ENCODE measurements at regions not wholly inside any gene's neighbourhood (a gene's known extent, or its start where the extent isn't known, plus 50 kb on each side); places are given as distances from the start of the nearest gene placed in this dataset.
"Not testable (repeated sequence)": the region's sequence is repeated elsewhere in the genome, so short reads cannot be mapped to it uniquely, and the experiment has no call there.

GRCh38 chr4:67412153-67412712 is 133.1 kb downstream of the CENPC start:
- not testable (repeated sequence) for DNase-seq (ENCODE audit: low spot score)

GRCh38 chr4:67403342-67403741 is 142.0 kb downstream of the CENPC start:
- DNase-seq (ENCODE audit: low spot score), result no peak

GRCh38 chr4:67401902-67402301 is 143.4 kb downstream of the CENPC start:
- DNase-seq (ENCODE audit: low spot score), result no peak

GRCh38 chr4:67397931-67398330 is 147.4 kb downstream of the CENPC start:
- DNase-seq (ENCODE audit: low spot score), result no peak

GRCh38 chr4:67397031-67397430 is 148.3 kb downstream of the CENPC start:
- no peak for DNase-seq (ENCODE audit: low spot score)

GRCh38 chr4:67396008-67396407 is 149.3 kb downstream of the CENPC start:
- no peak for DNase-seq (ENCODE audit: low spot score)

- DNase-seq (ENCODE audit: low spot score), result no peak
Observed at GRCh38 chr4:67394879-67395278, 150.4 kb downstream of the CENPC start.

GRCh38 chr4:67393699-67394281 is 151.5 kb downstream of the CENPC start:
- DNase-seq (ENCODE audit: low spot score), result no peak

GRCh38 chr4:67393007-67393406 is 152.3 kb downstream of the CENPC start:
- no peak for DNase-seq (ENCODE audit: low spot score)

GRCh38 chr4:67381406-67381804 is 163.9 kb downstream of the CENPC start:
- DNase-seq (ENCODE audit: low spot score), result not testable (repeated sequence)

GRCh38 chr4:67380702-67381405 is 164.4 kb downstream of the CENPC start:
- not testable (repeated sequence) for DNase-seq (ENCODE audit: low spot score)

- DNase-seq (ENCODE audit: low spot score), result no peak
Observed at GRCh38 chr4:67380154-67380553, 165.1 kb downstream of the CENPC start.

GRCh38 chr4:67375291-67375690 is 170.0 kb downstream of the CENPC start:
- no peak for DNase-seq (ENCODE audit: low spot score)

- no peak for DNase-seq (ENCODE audit: low spot score)
Observed at GRCh38 chr4:67371615-67372014, 173.7 kb downstream of the CENPC start.

- no peak for DNase-seq (ENCODE audit: low spot score)
Observed at GRCh38 chr4:67366311-67366861, 178.9 kb downstream of the CENPC start.

GRCh38 chr4:67365661-67366245 is 179.6 kb downstream of the CENPC start:
- no peak for DNase-seq (ENCODE audit: low spot score)

- no peak for DNase-seq (ENCODE audit: low spot score)
Observed at GRCh38 chr4:67355806-67356205, 189.5 kb downstream of the CENPC start.

GRCh38 chr4:67346654-67347053 is 198.6 kb downstream of the CENPC start:
- no peak for DNase-seq (ENCODE audit: low spot score)

- DNase-seq (ENCODE audit: low spot score), result no peak
Observed at GRCh38 chr4:67344594-67345380, 200.5 kb downstream of the CENPC start.

- no peak for DNase-seq (ENCODE audit: low spot score)
Observed at GRCh38 chr4:67343199-67343598, 202.1 kb downstream of the CENPC start.

- no peak for DNase-seq (ENCODE audit: low spot score)
Observed at GRCh38 chr4:67342291-67342690, 203.0 kb downstream of the CENPC start.

GRCh38 chr4:67333664-67334063 is 211.6 kb downstream of the CENPC start:
- DNase-seq (ENCODE audit: low spot score), result no peak
